RWPE1 (cell line): ENCODE measurements at regions not wholly inside any gene's neighbourhood (a gene's known extent, or its start where the extent isn't known, plus 50 kb on each side); places are given as distances from the start of the nearest gene placed in this dataset.
"Not testable (repeated sequence)": the region's sequence is repeated elsewhere in the genome, so short reads cannot be mapped to it uniquely, and the experiment has no call there.

Source experiments
- CTCF ChIA-PET: fragments of 350-600 bp; sonication (Branson Sonifier 250); formaldehyde crosslinking; extraction: SDS; loops from one replicate; lab custom pipeline; 2021; lab: Yijun Ruan, JAX
- POLR2A ChIA-PET: fragments of 400-600 bp; formaldehyde crosslinking; extraction: SDS; loops from one replicate; lab custom pipeline; 2020; ENCODE audit warnings: antibody characterized with exemption; ENCODE audit not compliant: low non-redundant PET; lab: Yijun Ruan, JAX
- DNase-seq: peaks from one replicate; pipeline ENCODE4 v3.0.0; 2012; ENCODE audit warnings: low spot score
- H3K27ac ChIP-seq: fragments of 450-650 bp; 2 replicates; pipeline ENCODE4 v1.5.1; 2017
- CTCF ChIP-seq: fragments of 450-650 bp; conservative IDR thresholded peaks from 2 replicates; pipeline ENCODE4 v1.5.1; 2017; ENCODE audit warnings: low read depth, mild to moderate bottlenecking

GRCh38 chr4:111136438-111136837 is 513.6 kb upstream of the PITX2 start:
- no peak overlapping the region for H3K27ac ChIP-seq
- ChIA-PET CTCF (no interaction called here), POLR2A (no interaction called here)
- no peak for TF ChIP-seq CTCF
- DNase-seq, result no peak

- H3K27ac ChIP-seq, result no peak overlapping the region
- no peak for DNase-seq
- ChIA-PET POLR2A (no interaction called here), CTCF (no interaction called here)
- no peak for TF ChIP-seq CTCF
Observed at GRCh38 chr4:111136967-111137366, 514.1 kb upstream of the PITX2 start.

GRCh38 chr4:111143510-111143909 is 520.6 kb upstream of the PITX2 start:
- ChIA-PET POLR2A (no interaction called here), CTCF (no interaction called here)
- no peak overlapping the region for H3K27ac ChIP-seq
- no peak for DNase-seq
- TF ChIP-seq CTCF, result no peak

GRCh38 chr4:111154934-111155333 is 532.1 kb upstream of the PITX2 start:
- ChIA-PET CTCF (no interaction called here), POLR2A (no interaction called here)
- no peak overlapping the region for H3K27ac ChIP-seq
- TF ChIP-seq CTCF, result no peak
- no peak for DNase-seq

- DNase-seq, POLR2A ChIA-PET, H3K27ac ChIP-seq: not testable (repeated sequence)
- CTCF ChIA-PET, result interaction anchor here (0.6 kb wide), 1 partner anchor 25 kb away, joined by 3 read pairs; no protein-coding TSS in a partner anchor
Observed at GRCh38 chr4:111164556-111164955, 541.7 kb upstream of the PITX2 start.

- DNase-seq, result no peak
- POLR2A ChIA-PET, result no interaction called here
- no peak overlapping the region for H3K27ac ChIP-seq
- TF ChIP-seq CTCF, result no peak
- CTCF ChIA-PET, result no interaction called here
Observed at GRCh38 chr4:111174331-111174730, 551.5 kb upstream of the PITX2 start.

- ChIA-PET POLR2A (no interaction called here), CTCF (no interaction called here)
- DNase-seq, result no peak
- H3K27ac ChIP-seq, result no peak overlapping the region
- no peak for TF ChIP-seq CTCF
Observed at GRCh38 chr4:111178231-111178630, 555.4 kb upstream of the PITX2 start.
